Spleen (tissue), 11 donors: ENCODE measurements at regions not wholly inside any gene's neighbourhood (a gene's known extent, or its start where the extent isn't known, plus 50 kb on each side); places are given as distances from the start of the nearest gene placed in this dataset.

Experiments used
- DNase-seq: peaks from one replicate; pipeline ENCODE4 v3.0.0-alpha.2; 2020
- H3K27ac ChIP-seq, 8 donors: fragments of 200-600 bp; sonication (generic) in 7 of 8; 1 replicate in 4 of 8; 2 replicates in 4 of 8; pipeline versions ENCODE4 v1.5.0 to v1.8.0; 2016 to 2021; ENCODE audit warnings: inconsistent platforms in 4 of 8, mild to moderate bottlenecking in 4 of 8, moderate library complexity in 1 of 8
- H3K27me3 ChIP-seq, 7 donors: fragments of 200-600 bp; sonication (generic) in 6 of 7; replicated peaks in 1 of 7; 1 replicate in 4 of 7; 2 replicates in 3 of 7; pipeline versions ENCODE4 v1.5.0 to v1.8.0; 2016 to 2021; ENCODE audit warnings: inconsistent platforms in 3 of 7, mild to moderate bottlenecking in 1 of 7
- H3K36me3 ChIP-seq, 6 donors: fragments of 200-600 bp; sonication (generic) in 5 of 6; 1 replicate in 4 of 6; 2 replicates in 2 of 6; pipeline versions ENCODE4 v1.5.0 to v1.8.0; 2016 to 2021; ENCODE audit warnings: inconsistent platforms in 2 of 6
- H3K4me1 ChIP-seq, 6 donors: fragments of 200-600 bp; sonication (generic) in 5 of 6; 1 replicate in 3 of 6; 2 replicates in 3 of 6; pipeline versions ENCODE4 v1.5.0 to v1.8.0; 2016 to 2021; ENCODE audit warnings: inconsistent platforms in 3 of 6
- H3K4me3 ChIP-seq, 8 donors: fragments of 200-600 bp; sonication (generic) in 7 of 8; 1 replicate in 4 of 8; 2 replicates in 4 of 8; pipeline versions ENCODE4 v1.5.0 to v1.8.0; 2016 to 2021; ENCODE audit warnings: inconsistent platforms in 4 of 8, mild to moderate bottlenecking in 4 of 8, moderate library complexity in 2 of 8
- H3K9me3 ChIP-seq, 8 donors: fragments of 200-600 bp; sonication (generic) in 7 of 8; 1 replicate in 4 of 8; 2 replicates in 4 of 8; pipeline versions ENCODE4 v1.5.0 to v1.8.0; 2016 to 2021; ENCODE audit warnings: inconsistent platforms in 4 of 8
- POLR2A ChIP-seq, 3 donors: fragments of 450-650 bp; IDR thresholded peaks; one replicate each; pipeline ENCODE4 v1.5.1; 2017; ENCODE audit warnings: antibody characterized with exemption in 3 of 3, mild to moderate bottlenecking in 1 of 3
- POLR2AphosphoS5 ChIP-seq, 3 donors: sonication (generic); formaldehyde crosslinking; IDR thresholded peaks; one replicate each; pipeline ENCODE4 v1.5.1; 2017; ENCODE audit warnings: antibody characterized with exemption in 3 of 3
- WGBS, 5 donors: extraction: QIAGEN DNeasy Blood & Tissue Kit in 3 of 5; methylation state at CpG; one replicate each; pipeline versions ENCODE4 v1.1.5 to v1.1.7; 2013 to 2018; 5-methylcytosine and 5-hydroxymethylcytosine counted together
- intact Hi-C: fragments of 100-400 bp; cut with DNase I; formaldehyde crosslinking; loops from one replicate; pipeline ENCODE4 v1.15.0; 2023; ENCODE audit warnings: low total_unique reads
- TF ChIP-seq, protein P1 (sequence below), 11 experiments: fragments of 200-600 bp in 7 of 11; fragments of 450-650 bp in 4 of 11; sonication (generic) in 4 of 11; IDR thresholded peaks in 8 of 11; conservative IDR thresholded peaks in 3 of 11; 1 replicate in 7 of 11; 2 replicates in 4 of 11; pipeline versions ENCODE4 v1.4.0 to v1.8.0; 2016 to 2021; ENCODE audit warnings: antibody characterized with exemption in 11 of 11, inconsistent platforms in 4 of 11, mild to moderate bottlenecking in 1 of 11
- donor health status: healthy with polysubstance abuse.
- donor health status: DM: no; HTN: no; CAD: no; lungs with moderate emphysema.
- donor health status: DM: no; HTN: no; CAD: no.
- donor health status: Bipolar disorder and iron deficiency.
- donor health status: healthy.
- donor health status: DM: no; HTN: no; CAD: no.
- donor health status: DM: yes; HTN: yes; CAD: no.

DNA sequence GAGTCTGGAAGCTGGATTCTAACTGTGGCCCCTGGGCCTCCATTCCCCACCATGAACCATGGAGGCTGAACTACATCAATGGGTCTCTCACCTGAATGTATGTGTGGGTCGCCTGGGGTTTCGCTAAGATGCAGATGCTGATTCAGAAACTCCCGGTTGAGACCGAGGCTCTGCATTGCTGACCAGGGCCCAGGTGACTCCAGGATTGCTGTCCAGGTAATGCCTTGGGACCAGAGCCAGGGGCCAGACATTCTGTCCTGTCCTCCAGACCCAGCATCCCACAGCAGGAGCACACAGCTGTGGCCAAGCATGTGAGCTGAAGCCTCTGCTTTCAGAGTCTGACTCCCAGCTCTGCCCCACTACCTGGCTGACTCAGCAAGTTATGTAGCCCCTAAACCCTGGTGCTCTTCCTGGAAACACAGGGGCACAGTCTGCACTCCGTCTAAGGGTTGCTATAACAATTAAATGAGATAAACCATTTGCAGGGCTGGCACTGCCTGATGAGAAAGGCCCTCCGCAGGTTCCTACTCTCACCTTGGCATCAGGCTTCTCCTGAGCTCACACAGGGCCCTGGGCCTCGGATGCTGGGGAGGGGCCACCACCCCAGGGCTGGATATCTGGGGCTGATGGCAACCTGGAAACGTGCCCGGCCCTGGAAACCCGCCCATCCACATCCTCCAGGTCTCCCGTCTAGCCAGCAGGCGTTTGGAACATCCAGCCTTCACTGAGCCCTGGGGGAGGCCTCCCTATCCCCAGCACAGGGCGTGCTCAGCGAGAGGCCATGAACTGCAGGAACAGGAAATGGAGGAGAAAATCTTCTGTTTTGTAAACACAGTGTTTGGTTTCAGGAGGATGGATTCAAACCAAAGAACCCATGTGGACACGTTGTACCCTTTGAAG is 175.7 kb downstream of the DLL1 start:
- H3K4me1 ChIP-seq, result no peaks in the 10 kb centered on the region
- DNase-seq, result peak; percentile 70
- H3K9me3 ChIP-seq, result peaks cover 7 to 21% (median 13%) of the 10 kb centered on the region in 8 donors
- 63 to 75% (median 64%) methylated on average over 11 to 15 of the region's 15 CpGs for WGBS, 5 donors
- intact Hi-C loops, result no loop called here
- H3K36me3 ChIP-seq, result no peaks in the 10 kb centered on the region
- peaks cover 0 to 21% (median 0%) of the 10 kb centered on the region in 7 donors for H3K27me3 ChIP-seq
- no peak overlapping the region for H3K4me3 ChIP-seq
- TF ChIP-seq POLR2AphosphoS5 (IDR thresholded peaks at IDR 0.05) (peak; percentile 73 to 75 (median 73)), POLR2A (IDR thresholded peaks at IDR 0.05) (no peak)
- peak overlapping the region in 6 of 8 donors; percentile 9 to 77 (median 69) for H3K27ac ChIP-seq

DNA sequence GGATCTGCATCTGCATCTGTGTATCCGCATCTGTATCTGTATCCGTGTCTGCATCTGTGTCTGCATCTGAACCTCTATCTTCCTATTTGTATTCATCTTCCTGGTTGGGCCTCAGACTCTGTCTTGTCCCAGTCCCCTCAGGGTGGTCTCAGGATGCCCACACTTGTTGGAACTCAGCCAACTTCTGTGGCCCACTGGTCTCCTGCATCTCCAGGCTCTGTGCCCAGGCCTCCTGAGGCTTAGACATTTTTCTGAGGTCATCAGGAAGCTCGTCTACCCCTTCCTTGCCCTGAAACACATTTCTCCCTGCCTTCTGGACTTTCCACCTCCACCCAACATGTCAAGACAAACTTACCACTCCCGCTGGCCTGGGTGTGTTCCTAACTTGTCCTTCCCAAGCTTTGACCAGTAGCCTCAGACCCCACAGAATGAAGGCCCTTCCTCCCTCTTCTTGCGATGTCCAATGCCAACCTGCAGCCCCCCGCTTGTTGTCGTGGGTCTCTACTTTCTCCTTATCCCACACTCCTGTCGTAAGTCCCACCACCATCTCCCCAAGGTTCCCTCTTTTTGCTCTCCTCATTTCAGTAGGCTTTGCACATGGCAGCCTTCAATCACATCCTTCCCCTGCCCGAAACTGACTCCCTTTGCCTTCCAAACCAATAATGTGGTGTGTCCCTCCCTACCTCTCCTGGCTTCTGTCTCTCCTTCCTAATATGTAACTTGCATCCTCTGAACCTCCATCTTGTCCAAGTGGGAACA is 176.5 kb downstream of the DLL1 start:
- Histone ChIP-seq H3K27ac (peak overlapping the region in 4 of 8 donors; percentile 57 to 77 (median 74)), H3K4me3 (no peak overlapping the region), H3K36me3 (no peaks in the 10 kb centered on the region), H3K9me3 (peaks cover 0 to 12% (median 4%) of the 10 kb centered on the region in 8 donors), H3K4me1 (no peaks in the 10 kb centered on the region), H3K27me3 (peaks cover 0 to 23% (median 0%) of the 10 kb centered on the region in 7 donors)
- intact Hi-C loops, result no loop called here
- 83 to 92% (median 86%) methylated on average over 9 of the region's 9 CpGs for WGBS, 5 donors
- DNase-seq, result peak; percentile 32
- TF ChIP-seq, protein P1, sequence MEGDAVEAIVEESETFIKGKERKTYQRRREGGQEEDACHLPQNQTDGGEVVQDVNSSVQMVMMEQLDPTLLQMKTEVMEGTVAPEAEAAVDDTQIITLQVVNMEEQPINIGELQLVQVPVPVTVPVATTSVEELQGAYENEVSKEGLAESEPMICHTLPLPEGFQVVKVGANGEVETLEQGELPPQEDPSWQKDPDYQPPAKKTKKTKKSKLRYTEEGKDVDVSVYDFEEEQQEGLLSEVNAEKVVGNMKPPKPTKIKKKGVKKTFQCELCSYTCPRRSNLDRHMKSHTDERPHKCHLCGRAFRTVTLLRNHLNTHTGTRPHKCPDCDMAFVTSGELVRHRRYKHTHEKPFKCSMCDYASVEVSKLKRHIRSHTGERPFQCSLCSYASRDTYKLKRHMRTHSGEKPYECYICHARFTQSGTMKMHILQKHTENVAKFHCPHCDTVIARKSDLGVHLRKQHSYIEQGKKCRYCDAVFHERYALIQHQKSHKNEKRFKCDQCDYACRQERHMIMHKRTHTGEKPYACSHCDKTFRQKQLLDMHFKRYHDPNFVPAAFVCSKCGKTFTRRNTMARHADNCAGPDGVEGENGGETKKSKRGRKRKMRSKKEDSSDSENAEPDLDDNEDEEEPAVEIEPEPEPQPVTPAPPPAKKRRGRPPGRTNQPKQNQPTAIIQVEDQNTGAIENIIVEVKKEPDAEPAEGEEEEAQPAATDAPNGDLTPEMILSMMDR (IDR thresholded peaks at IDR 0.05 in 8 of 11, conservative IDR thresholded peaks at IDR 0.05 in 3 of 11), result no peak
- TF ChIP-seq POLR2AphosphoS5 (IDR thresholded peaks at IDR 0.05) (no peak), POLR2A (IDR thresholded peaks at IDR 0.05) (no peak)

DNA sequence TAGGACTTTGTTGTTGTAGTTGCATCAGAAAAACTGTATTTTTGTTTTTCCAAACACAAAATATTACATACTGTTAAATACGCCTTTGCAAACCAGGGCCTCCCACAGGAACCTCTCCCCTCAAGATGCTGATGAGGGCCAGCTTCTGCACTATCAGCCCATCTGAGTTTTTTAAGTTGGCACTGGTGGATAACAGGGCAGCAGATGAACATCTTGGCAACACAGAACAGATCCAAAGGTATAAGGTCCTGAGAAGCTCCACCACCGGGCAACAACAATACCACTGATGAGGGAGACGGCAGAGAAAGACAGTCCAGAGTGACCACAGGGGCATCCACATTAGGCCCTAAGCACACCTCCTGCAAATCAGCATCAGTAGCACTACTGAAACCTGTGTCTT is 177.7 kb downstream of the DLL1 start:
- Histone ChIP-seq H3K27me3 (peaks cover 0 to 29% (median 0%) of the 10 kb centered on the region in 7 donors), H3K36me3 (no peaks in the 10 kb centered on the region), H3K27ac (no peak overlapping the region), H3K4me3 (no peak overlapping the region), H3K9me3 (no peaks in the 10 kb centered on the region), H3K4me1 (no peaks in the 10 kb centered on the region)
- 88 to 100% (median 90%) methylated on average over 1 to 3 of the region's 3 CpGs for WGBS, 5 donors
- intact Hi-C loops, result no loop called here
- DNase-seq, result peak; percentile 24
- no peak for TF ChIP-seq POLR2AphosphoS5 (IDR thresholded peaks at IDR 0.05)
- TF ChIP-seq POLR2A (IDR thresholded peaks at IDR 0.05), result no peak
- TF ChIP-seq, protein P1 (IDR thresholded peaks at IDR 0.05 in 8 of 11, conservative IDR thresholded peaks at IDR 0.05 in 3 of 11), result no peak

DNA sequence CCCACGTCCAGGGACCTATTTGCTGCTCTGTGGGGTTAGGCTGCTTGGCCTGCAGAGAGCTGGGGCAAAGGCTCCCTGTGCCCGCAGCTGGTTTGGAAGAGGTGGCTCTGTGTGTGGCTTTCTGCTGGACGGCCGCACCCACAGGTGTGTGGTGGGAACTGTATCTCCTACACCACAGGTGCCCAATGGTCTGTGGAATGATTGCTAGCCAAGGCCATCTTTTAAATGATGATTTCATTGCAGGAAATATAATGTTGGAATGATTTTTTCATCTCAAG is 178.4 kb downstream of the DLL1 start:
- H3K36me3 ChIP-seq, result no peaks in the 10 kb centered on the region
- H3K9me3 ChIP-seq, result no peaks in the 10 kb centered on the region
- no peak for DNase-seq
- intact Hi-C loops, result no loop called here
- TF ChIP-seq, protein P1 (IDR thresholded peaks at IDR 0.05 in 8 of 11, conservative IDR thresholded peaks at IDR 0.05 in 3 of 11), result no peak
- TF ChIP-seq POLR2AphosphoS5 (IDR thresholded peaks at IDR 0.05), result no peak
- TF ChIP-seq POLR2A (IDR thresholded peaks at IDR 0.05), result no peak
- WGBS, 5 donors, result 84 to 94% (median 87%) methylated on average over 4 of the region's 4 CpGs
- no peak overlapping the region for H3K27ac ChIP-seq
- H3K27me3 ChIP-seq, result peaks cover 0 to 35% (median 0%) of the 10 kb centered on the region in 7 donors
- no peak overlapping the region for H3K4me3 ChIP-seq
- no peaks in the 10 kb centered on the region for H3K4me1 ChIP-seq
